A549 (cell line): ENCODE measurements at regions not wholly inside any gene's neighbourhood (a gene's known extent, or its start where the extent isn't known, plus 50 kb on each side); places are given as distances from the start of the nearest gene placed in this dataset.

Experiments used
- CTCF ChIP-seq: fragments of >200 bp; sonication (Bioruptor Twin); formaldehyde crosslinking; IDR thresholded peaks from 3 replicates; pipeline ENCODE4 v1.5.1; 2016
- GATA3 ChIP-seq: IDR thresholded peaks from 2 replicates; pipeline ENCODE4 v1.6.1; 2012; ENCODE audit warnings: borderline replicate concordance
- HOXA7 ChIP-seq: fragments of 250-450 bp; sonication (Bioruptor Pico); IDR thresholded peaks from 2 replicates; pipeline ENCODE4 v1.5.0; 2020; ENCODE audit warnings: mild to moderate bottlenecking, moderate library complexity
- JUN ChIP-seq, 2 experiments: fragments of >200 bp; sonication (Bioruptor Twin); formaldehyde crosslinking; IDR thresholded peaks; 2 replicates in 1 of 2; 3 replicates in 1 of 2; pipeline ENCODE4 v1.6.1; 2016 to 2017
- MAFK ChIP-seq: fragments of 450-650 bp; IDR thresholded peaks from 2 replicates; pipeline ENCODE4 v1.6.1; 2014; ENCODE audit not compliant: partially characterized antibody
- POLR2A ChIP-seq: IDR thresholded peaks from 2 replicates; pipeline ENCODE4 v1.6.1; 2012; ENCODE audit warnings: mild to moderate bottlenecking, low read length
- RFX5 ChIP-seq: fragments of 450-650 bp; IDR thresholded peaks from 2 replicates; pipeline ENCODE4 v1.7.1; 2014; ENCODE audit warnings: antibody characterized with exemption, mild to moderate bottlenecking, moderate library complexity
- ZFP36 ChIP-seq: fragments of 450-650 bp; IDR thresholded peaks from 2 replicates; pipeline ENCODE4 v1.6.1; 2014; ENCODE audit warnings: borderline replicate concordance; ENCODE audit not compliant: partially characterized antibody
- ZNF302 ChIP-seq: fragments of 250-450 bp; sonication (Bioruptor Pico); IDR thresholded peaks from 2 replicates; pipeline ENCODE4 v1.9.0; 2021; ENCODE audit warnings: inconsistent platforms, mild to moderate bottlenecking, moderate library complexity
- TF ChIP-seq, protein P1 (sequence below): IDR thresholded peaks from 2 replicates; pipeline ENCODE4 v1.6.1; 2012
- TF ChIP-seq, protein P2 (sequence below): fragments of 150-350 bp; IDR thresholded peaks from 2 replicates; pipeline ENCODE4 v1.6.1; 2014; ENCODE audit warnings: low read depth, mild to moderate bottlenecking, low read length

DNA sequence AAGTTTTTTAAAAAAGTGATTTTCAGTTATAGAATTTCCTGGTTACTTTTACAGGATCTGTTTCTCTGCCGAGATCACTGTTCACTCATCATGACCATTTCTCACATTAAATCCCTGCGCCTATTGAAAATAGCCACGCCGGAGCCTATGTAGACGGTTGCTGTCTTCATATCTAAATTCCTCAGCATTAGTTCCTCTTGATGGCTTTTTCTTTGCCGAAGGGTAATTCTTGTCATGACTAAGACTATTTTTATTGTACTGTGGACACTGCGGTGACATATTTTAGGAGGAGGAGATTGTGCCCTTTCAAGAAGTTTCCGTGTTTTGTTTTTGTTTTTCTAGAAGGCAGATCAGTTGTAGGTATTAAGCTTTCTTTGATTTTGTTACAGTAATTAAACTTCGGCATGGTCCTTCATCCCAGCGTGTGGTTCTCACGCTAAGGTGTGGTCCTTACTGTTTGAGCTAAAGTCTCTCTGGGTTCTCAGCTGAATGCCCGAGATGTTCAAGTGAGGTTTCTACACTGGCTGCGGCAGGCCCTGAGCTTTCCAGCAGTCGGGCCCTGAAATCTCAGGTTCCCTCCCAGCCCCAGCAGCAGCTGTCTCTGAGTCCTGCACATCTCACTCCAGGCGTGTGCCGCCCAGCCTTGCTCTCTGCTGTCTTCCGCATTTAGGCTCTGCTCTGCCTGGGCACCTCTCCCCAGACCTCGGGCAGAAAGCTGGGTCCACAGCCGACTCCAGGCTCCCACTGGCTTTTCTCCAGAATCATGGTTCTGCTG lies 1110.5 kb downstream of the TBC1D22A start:
- no peak for TF ChIP-seq CTCF
- no peak for TF ChIP-seq HOXA7 (CRISPR knock-in tag)
- TF ChIP-seq, protein P1, sequence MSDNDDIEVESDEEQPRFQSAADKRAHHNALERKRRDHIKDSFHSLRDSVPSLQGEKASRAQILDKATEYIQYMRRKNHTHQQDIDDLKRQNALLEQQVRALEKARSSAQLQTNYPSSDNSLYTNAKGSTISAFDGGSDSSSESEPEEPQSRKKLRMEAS, result no peak
- no peak for TF ChIP-seq POLR2A
- no peak for TF ChIP-seq RFX5
- TF ChIP-seq ZFP36, result no peak
- TF ChIP-seq JUN (IDR thresholded peaks at IDR 0.05), result no peak
- TF ChIP-seq, protein P2, sequence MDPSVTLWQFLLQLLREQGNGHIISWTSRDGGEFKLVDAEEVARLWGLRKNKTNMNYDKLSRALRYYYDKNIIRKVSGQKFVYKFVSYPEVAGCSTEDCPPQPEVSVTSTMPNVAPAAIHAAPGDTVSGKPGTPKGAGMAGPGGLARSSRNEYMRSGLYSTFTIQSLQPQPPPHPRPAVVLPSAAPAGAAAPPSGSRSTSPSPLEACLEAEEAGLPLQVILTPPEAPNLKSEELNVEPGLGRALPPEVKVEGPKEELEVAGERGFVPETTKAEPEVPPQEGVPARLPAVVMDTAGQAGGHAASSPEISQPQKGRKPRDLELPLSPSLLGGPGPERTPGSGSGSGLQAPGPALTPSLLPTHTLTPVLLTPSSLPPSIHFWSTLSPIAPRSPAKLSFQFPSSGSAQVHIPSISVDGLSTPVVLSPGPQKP, result no peak
- no peak for TF ChIP-seq GATA3
- TF ChIP-seq MAFK, result no peak
- no peak for TF ChIP-seq ZNF302 (CRISPR knock-in tag)
